Sigmoid colon (tissue), 6 donors: ENCODE measurements at regions not wholly inside any gene's neighbourhood (a gene's known extent, or its start where the extent isn't known, plus 50 kb on each side); places are given as distances from the start of the nearest gene placed in this dataset.

ENCODE experiments used
- DNase-seq: peaks from one replicate; pipeline ENCODE4 v3.0.0-alpha.2; 2019
- H3K27ac ChIP-seq, 4 donors: fragments of 200-600 bp; sonication (generic); one replicate each; pipeline ENCODE4 v1.5.1; 2016 to 2019; ENCODE audit warnings: mild to moderate bottlenecking in 1 of 4
- H3K27me3 ChIP-seq, 3 donors: fragments of 200-600 bp; sonication (generic); one replicate each; pipeline ENCODE4 v1.5.1; 2019; ENCODE audit warnings: mild to moderate bottlenecking in 1 of 3
- H3K36me3 ChIP-seq, 4 donors: fragments of 200-600 bp; sonication (generic); one replicate each; pipeline ENCODE4 v1.5.1; 2016 to 2019
- H3K4me1 ChIP-seq, 4 donors: fragments of 200-600 bp; sonication (generic); one replicate each; pipeline ENCODE4 v1.5.1; 2017 to 2019
- H3K4me3 ChIP-seq, 4 donors: fragments of 200-600 bp; sonication (generic); one replicate each; pipeline ENCODE4 v1.5.1; 2017 to 2019; ENCODE audit warnings: mild to moderate bottlenecking in 2 of 4, moderate library complexity in 1 of 4
- H3K9me3 ChIP-seq, 4 donors: fragments of 200-600 bp in 3 of 4; sonication (generic) in 3 of 4; one replicate each; pipeline versions ENCODE4 v1.5.1 to v1.6.1; 2013 to 2019
- EP300 ChIP-seq, 4 donors: sonication (generic); formaldehyde crosslinking; IDR thresholded peaks; one replicate each; pipeline ENCODE4 v1.6.1; 2017; ENCODE audit warnings: antibody characterized with exemption in 4 of 4
- POLR2A ChIP-seq, 2 donors: fragments of 450-650 bp; IDR thresholded peaks; one replicate each; pipeline ENCODE4 v1.6.1; 2016; ENCODE audit warnings: antibody characterized with exemption in 2 of 2, mild to moderate bottlenecking in 2 of 2, moderate library complexity in 2 of 2
- POLR2AphosphoS5 ChIP-seq, 4 donors: sonication (generic); formaldehyde crosslinking; IDR thresholded peaks; one replicate each; pipeline ENCODE4 v1.6.1; 2017; ENCODE audit warnings: antibody characterized with exemption in 4 of 4
- WGBS, 2 donors: extraction: QIAGEN DNeasy Blood & Tissue Kit; methylation state at CpG; one replicate each; pipeline ENCODE4 v1.1.7; 2013; 5-methylcytosine and 5-hydroxymethylcytosine counted together
- intact Hi-C: fragments of 100-400 bp; cut with DNase I; formaldehyde crosslinking; loops from one replicate; pipeline ENCODE4 v1.15.1; 2023
- TF ChIP-seq, protein P1 (sequence below), 4 experiments: fragments of 450-650 bp in 3 of 4; fragments of 200-600 bp in 1 of 4; IDR thresholded peaks; one replicate each; pipeline ENCODE4 v1.5.1; 2016 to 2019; ENCODE audit warnings: antibody characterized with exemption in 4 of 4, mild to moderate bottlenecking in 3 of 4, moderate library complexity in 2 of 4
- donor health status: healthy with polysubstance abuse.
- donor health status: healthy.

DNA sequence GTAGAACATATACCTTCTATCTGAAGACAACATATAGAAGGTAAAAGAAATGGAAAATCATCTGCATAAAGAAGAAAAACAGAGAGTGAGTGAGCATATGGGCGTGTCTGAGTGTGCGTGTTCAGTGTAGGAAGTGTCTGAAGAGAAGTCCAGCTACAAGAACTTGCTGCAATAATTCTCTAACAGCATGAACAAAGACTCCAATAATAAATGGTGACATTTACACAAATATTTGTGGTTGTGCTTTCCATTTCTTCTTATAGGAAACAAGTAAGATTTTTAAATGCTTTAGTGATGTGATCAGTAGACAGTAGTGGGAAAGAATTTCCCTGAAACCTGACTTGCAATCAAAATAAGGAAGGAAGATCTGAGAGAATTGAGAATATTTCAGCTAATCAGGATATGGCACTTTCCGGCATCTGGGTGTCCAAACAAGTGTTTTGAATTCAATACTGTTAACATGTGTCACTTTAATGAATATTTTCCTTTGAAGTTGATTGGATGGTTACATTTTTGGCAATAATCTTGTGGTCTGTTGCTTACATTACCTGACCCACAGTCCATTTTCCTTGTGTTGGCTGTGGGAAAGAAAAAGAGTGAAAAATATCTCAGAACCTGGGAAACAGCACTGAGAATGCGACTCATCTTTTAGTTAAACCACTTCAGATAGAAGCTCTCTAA, 154.0 kb downstream of the TGFB2 start:
- Histone ChIP-seq H3K4me1 (peaks cover 0 to 30% (median 15%) of the 10 kb centered on the region in 4 donors), H3K4me3 (peak overlapping the region; percentile 18 to 35 (median 30)), H3K27ac (peak overlapping the region; percentile 68 to 82 (median 74)), H3K9me3 (no peaks in the 10 kb centered on the region), H3K27me3 (no peaks in the 10 kb centered on the region), H3K36me3 (no peaks in the 10 kb centered on the region)
- no peak for DNase-seq
- 30 to 32% methylated on average over 4 of the region's 4 CpGs for WGBS, 2 donors
- intact Hi-C loops: no loop called here
- TF ChIP-seq EP300 (IDR thresholded peaks at IDR 0.05): no peak

DNA sequence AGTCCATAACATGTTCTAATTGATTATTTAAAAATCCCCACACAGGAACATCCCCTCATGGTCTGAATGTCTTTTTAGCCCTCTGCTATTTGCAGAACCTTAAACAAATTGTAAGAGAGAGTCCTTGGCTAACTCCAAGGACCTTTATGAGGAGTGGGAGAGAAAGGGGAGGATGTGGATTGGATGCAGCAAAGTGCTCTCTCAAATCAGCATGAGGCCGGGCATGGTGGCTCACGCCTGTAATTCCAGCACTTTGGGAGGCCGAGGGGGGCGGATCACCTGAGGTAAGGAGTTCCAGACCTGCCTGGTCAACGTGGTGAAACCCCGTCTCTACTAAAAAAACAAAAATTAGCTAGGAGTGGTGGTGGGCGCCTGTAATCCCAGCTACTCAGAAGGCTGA, 154.8 kb downstream of the TGFB2 start:
- Histone ChIP-seq H3K36me3 (no peaks in the 10 kb centered on the region), H3K27ac (peak overlapping the region in 3 of 4 donors; percentile 72 to 82 (median 75)), H3K9me3 (no peaks in the 10 kb centered on the region), H3K27me3 (no peaks in the 10 kb centered on the region), H3K4me1 (peaks cover 0 to 30% (median 15%) of the 10 kb centered on the region in 4 donors), H3K4me3 (no peak overlapping the region)
- TF ChIP-seq POLR2A (IDR thresholded peaks at IDR 0.05) (no peak), POLR2AphosphoS5 (IDR thresholded peaks at IDR 0.05) (no peak), EP300 (IDR thresholded peaks at IDR 0.05) (no peak)
- TF ChIP-seq, protein P1, sequence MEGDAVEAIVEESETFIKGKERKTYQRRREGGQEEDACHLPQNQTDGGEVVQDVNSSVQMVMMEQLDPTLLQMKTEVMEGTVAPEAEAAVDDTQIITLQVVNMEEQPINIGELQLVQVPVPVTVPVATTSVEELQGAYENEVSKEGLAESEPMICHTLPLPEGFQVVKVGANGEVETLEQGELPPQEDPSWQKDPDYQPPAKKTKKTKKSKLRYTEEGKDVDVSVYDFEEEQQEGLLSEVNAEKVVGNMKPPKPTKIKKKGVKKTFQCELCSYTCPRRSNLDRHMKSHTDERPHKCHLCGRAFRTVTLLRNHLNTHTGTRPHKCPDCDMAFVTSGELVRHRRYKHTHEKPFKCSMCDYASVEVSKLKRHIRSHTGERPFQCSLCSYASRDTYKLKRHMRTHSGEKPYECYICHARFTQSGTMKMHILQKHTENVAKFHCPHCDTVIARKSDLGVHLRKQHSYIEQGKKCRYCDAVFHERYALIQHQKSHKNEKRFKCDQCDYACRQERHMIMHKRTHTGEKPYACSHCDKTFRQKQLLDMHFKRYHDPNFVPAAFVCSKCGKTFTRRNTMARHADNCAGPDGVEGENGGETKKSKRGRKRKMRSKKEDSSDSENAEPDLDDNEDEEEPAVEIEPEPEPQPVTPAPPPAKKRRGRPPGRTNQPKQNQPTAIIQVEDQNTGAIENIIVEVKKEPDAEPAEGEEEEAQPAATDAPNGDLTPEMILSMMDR (IDR thresholded peaks at IDR 0.05): no peak
- intact Hi-C loops: no loop called here
- DNase-seq: no peak
- WGBS, 2 donors: 89 to 90% methylated on average over 7 of the region's 7 CpGs

GRCh38 chr1:218501161-218501560, 156.0 kb downstream of the TGFB2 start:
- Histone ChIP-seq H3K9me3 (no peaks in the 10 kb centered on the region), H3K4me1 (peaks cover 0 to 30% (median 15%) of the 10 kb centered on the region in 4 donors), H3K4me3 (no peak overlapping the region), H3K27ac (peak overlapping the region in 1 of 4 donors; percentile 1), H3K27me3 (no peaks in the 10 kb centered on the region), H3K36me3 (no peaks in the 10 kb centered on the region)
- 76 to 84% methylated on average over 5 of the region's 5 CpGs for WGBS, 2 donors
- no peak for DNase-seq
- TF ChIP-seq, protein P1 (IDR thresholded peaks at IDR 0.05): no peak
- TF ChIP-seq EP300 (IDR thresholded peaks at IDR 0.05) (no peak), POLR2A (IDR thresholded peaks at IDR 0.05) (no peak), POLR2AphosphoS5 (IDR thresholded peaks at IDR 0.05) (no peak)
- intact Hi-C loops: no loop called here

DNA sequence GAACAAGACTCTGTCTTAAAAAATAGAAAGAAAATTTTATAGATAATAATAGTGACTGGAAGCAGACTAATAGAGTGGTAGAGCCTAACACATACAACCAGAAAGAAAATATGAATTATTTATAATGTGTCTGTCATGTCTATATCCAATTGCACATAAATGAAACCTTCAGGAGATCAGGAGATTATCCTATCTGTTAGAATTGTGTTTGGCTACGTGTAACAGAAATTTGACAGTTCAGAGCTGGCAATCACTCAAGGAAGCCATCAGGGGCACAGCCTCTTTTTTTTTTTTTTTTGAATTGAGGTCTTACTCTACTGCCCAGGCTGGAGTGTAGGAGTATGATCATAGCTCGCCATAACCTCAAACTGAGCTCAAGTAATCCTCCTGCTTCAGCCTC, 157.2 kb downstream of the TGFB2 start:
- WGBS, 2 donors: 87 to 88% methylated on average over 2 of the region's 2 CpGs
- H3K27ac ChIP-seq: no peak overlapping the region
- no peaks in the 10 kb centered on the region for H3K36me3 ChIP-seq
- no peaks in the 10 kb centered on the region for H3K9me3 ChIP-seq
- TF ChIP-seq, protein P1 (IDR thresholded peaks at IDR 0.05): no peak
- TF ChIP-seq POLR2AphosphoS5 (IDR thresholded peaks at IDR 0.05): no peak
- TF ChIP-seq POLR2A (IDR thresholded peaks at IDR 0.05): no peak
- H3K27me3 ChIP-seq: no peaks in the 10 kb centered on the region
- no peak for DNase-seq
- intact Hi-C loops: no loop called here
- H3K4me3 ChIP-seq: no peak overlapping the region
- H3K4me1 ChIP-seq: peaks cover 0 to 30% (median 15%) of the 10 kb centered on the region in 4 donors

DNA sequence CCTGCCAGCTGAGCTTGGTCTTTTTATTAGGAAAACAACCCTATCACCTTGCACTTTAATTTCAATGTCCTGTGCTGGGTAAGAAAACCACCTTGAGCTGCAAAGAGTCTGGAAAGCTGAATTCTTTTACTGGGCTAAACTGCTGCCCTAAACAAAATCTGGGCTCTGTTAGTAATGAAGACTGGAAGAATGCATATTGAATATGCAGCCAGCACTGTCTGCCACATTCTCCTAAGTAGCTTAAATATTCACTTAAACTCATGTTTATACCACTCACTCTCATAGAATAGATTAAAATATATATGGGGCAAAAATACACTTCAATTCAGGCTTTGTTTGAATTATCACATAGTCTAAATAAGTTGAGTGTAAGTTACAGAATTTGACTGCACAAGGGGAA, 158.0 kb downstream of the TGFB2 start:
- Histone ChIP-seq H3K27ac (no peak overlapping the region), H3K36me3 (no peaks in the 10 kb centered on the region), H3K9me3 (no peaks in the 10 kb centered on the region), H3K4me1 (peaks cover 0 to 24% (median 13%) of the 10 kb centered on the region in 4 donors), H3K4me3 (no peak overlapping the region), H3K27me3 (no peaks in the 10 kb centered on the region)
- TF ChIP-seq, protein P1 (IDR thresholded peaks at IDR 0.05): no peak
- TF ChIP-seq EP300 (IDR thresholded peaks at IDR 0.05) (no peak), POLR2A (IDR thresholded peaks at IDR 0.05) (no peak), POLR2AphosphoS5 (IDR thresholded peaks at IDR 0.05) (no peak)
- DNase-seq: no peak
- intact Hi-C loops: no loop called here
